ENCODE measurements at regions not wholly inside any gene's neighbourhood (a gene's known extent, or its start where the extent isn't known, plus 50 kb on each side); places are given as distances from the start of the nearest gene placed in this dataset.
A peak's percentile ranks its signal among the peaks of the same experiment; 100 is the strongest.

DNA sequence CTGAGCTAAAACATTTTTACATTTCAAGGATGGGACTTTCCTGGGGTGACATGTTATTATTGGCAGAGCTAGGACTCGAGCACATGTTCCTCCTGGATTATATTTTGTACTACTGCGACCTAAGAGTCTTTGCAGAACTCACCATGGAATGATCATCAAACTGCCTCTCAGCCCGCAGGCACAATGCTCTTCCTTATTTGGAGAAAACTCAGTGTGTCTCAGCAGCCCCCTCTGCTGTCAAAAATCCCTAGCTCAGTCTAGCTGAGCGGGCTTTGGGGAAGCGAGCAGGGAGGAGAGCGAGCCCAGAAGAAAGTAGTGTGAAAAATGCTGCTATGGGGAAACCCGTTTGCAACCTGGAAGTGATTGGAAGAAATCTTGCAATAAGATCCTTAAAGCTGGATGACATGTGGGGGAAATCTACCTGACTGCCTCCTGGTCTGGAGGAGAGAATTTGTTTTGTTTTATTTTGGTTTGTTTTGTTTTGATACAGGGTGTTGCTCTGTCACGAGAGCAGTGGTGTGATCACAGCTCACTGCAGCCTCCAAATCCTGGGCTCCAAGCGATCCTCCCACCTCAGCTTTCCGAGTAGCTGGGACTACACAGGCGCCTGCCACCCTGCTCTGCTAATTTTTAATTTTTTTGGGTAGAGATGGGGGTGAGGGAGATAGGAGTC lies 89.9 kb upstream of the CLINT1 start:
- TF ChIP-seq, protein P1, sequence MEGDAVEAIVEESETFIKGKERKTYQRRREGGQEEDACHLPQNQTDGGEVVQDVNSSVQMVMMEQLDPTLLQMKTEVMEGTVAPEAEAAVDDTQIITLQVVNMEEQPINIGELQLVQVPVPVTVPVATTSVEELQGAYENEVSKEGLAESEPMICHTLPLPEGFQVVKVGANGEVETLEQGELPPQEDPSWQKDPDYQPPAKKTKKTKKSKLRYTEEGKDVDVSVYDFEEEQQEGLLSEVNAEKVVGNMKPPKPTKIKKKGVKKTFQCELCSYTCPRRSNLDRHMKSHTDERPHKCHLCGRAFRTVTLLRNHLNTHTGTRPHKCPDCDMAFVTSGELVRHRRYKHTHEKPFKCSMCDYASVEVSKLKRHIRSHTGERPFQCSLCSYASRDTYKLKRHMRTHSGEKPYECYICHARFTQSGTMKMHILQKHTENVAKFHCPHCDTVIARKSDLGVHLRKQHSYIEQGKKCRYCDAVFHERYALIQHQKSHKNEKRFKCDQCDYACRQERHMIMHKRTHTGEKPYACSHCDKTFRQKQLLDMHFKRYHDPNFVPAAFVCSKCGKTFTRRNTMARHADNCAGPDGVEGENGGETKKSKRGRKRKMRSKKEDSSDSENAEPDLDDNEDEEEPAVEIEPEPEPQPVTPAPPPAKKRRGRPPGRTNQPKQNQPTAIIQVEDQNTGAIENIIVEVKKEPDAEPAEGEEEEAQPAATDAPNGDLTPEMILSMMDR (conservative IDR thresholded peaks at IDR 0.05; ENCODE audit: low read depth, low read length), result peak; percentile 99
- no peak for TF ChIP-seq EZH2phosphoT487 (IDR thresholded peaks at IDR 0.05; ENCODE audit: borderline replicate concordance, low read length)
- TF ChIP-seq EZH2 (IDR thresholded peaks at IDR 0.05; ENCODE audit: low read length, unreplicated experiment), result no peak

All from PC-3 (cell line).